ENCODE measurements at regions not wholly inside any gene's neighbourhood (a gene's known extent, or its start where the extent isn't known, plus 50 kb on each side); places are given as distances from the start of the nearest gene placed in this dataset.

DNA sequence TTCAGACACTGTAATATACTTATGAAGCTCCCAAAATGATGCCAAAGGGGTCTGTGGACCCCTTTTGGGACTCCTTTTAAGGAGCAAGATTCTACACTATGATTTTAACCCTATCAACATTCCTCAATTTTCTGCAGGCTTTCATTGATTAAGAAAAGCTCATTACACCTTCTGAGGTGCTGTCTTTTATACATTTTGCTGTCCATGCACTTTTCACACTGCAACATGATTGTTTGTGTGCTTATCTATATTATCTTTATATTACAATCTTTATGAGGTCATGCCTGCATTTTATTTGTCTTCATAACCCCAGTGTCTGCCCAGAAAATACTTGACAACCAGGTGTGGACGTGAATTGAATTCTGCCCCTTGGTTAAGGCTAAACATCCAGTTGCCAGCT, 482.6 kb upstream of the ZFHX3 start:
- Histone ChIP-seq H3K9me3 (no peaks in the 10 kb centered on the region), H3K4me1 (no peaks in the 10 kb centered on the region), H3K27ac (no peak overlapping the region), H3K27me3 (no peaks in the 10 kb centered on the region), H3K36me3 (no peaks in the 10 kb centered on the region), H3K4me3 (no peak overlapping the region)
- TF ChIP-seq EP300 (IDR thresholded peaks at IDR 0.05) (no peak), POLR2A (IDR thresholded peaks at IDR 0.05) (no peak), POLR2AphosphoS5 (IDR thresholded peaks at IDR 0.05) (no peak)
- TF ChIP-seq, protein P1, sequence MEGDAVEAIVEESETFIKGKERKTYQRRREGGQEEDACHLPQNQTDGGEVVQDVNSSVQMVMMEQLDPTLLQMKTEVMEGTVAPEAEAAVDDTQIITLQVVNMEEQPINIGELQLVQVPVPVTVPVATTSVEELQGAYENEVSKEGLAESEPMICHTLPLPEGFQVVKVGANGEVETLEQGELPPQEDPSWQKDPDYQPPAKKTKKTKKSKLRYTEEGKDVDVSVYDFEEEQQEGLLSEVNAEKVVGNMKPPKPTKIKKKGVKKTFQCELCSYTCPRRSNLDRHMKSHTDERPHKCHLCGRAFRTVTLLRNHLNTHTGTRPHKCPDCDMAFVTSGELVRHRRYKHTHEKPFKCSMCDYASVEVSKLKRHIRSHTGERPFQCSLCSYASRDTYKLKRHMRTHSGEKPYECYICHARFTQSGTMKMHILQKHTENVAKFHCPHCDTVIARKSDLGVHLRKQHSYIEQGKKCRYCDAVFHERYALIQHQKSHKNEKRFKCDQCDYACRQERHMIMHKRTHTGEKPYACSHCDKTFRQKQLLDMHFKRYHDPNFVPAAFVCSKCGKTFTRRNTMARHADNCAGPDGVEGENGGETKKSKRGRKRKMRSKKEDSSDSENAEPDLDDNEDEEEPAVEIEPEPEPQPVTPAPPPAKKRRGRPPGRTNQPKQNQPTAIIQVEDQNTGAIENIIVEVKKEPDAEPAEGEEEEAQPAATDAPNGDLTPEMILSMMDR (IDR thresholded peaks at IDR 0.05), result no peak
- DNase-seq (no peak), ATAC-seq (ENCODE audit: low FRiP score in 2 of 2) (no peak)
- 46 to 61% methylated on average over 1 of the region's 1 CpG for WGBS, 2 donors

DNA sequence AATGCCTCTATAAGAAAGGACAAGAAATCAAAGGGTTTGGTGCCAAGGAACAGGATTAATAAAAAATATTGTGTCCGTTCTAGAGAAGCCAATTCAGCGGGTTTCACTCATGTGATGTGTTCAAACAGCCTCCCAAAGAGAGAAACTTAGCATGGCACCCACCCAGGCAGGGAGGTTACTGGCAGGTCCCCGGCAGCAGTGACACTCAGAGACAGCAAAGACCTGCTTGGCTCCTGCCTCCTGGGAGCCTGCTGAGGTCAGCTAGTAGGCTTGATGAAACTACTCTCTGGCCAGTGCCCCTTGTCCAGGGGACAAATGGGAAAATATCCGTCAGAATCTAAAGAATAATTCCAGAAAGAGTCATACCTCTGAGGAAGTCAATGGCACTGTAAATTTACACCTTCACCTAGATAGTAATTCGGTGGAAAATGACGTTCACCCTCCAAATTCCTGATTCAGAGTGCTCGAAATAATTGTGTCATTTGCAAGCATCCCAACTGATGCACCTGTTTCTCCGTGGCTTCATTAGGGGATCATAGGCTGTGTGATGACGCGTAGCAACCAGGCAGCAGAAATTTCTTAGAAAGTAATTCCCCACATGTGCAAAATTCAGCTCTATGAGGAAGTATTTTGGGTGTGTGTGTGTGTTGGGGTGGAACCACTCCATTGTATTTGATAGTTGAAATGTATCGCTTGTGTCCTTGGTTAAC, 481.5 kb upstream of the ZFHX3 start:
- Histone ChIP-seq H3K27me3 (no peaks in the 10 kb centered on the region), H3K4me1 (no peaks in the 10 kb centered on the region), H3K36me3 (no peaks in the 10 kb centered on the region), H3K4me3 (no peak overlapping the region), H3K9me3 (no peaks in the 10 kb centered on the region), H3K27ac (no peak overlapping the region)
- TF ChIP-seq EP300 (IDR thresholded peaks at IDR 0.05) (no peak), POLR2AphosphoS5 (IDR thresholded peaks at IDR 0.05) (no peak), POLR2A (IDR thresholded peaks at IDR 0.05) (no peak)
- TF ChIP-seq, protein P1 (IDR thresholded peaks at IDR 0.05), result no peak
- ATAC-seq (ENCODE audit: low FRiP score in 2 of 2) (no peak), DNase-seq (no peak)
- whole genome bisulfite sequencing, 2 donors, result 90 to 91% methylated on average over 11 of the region's 11 CpGs

DNA sequence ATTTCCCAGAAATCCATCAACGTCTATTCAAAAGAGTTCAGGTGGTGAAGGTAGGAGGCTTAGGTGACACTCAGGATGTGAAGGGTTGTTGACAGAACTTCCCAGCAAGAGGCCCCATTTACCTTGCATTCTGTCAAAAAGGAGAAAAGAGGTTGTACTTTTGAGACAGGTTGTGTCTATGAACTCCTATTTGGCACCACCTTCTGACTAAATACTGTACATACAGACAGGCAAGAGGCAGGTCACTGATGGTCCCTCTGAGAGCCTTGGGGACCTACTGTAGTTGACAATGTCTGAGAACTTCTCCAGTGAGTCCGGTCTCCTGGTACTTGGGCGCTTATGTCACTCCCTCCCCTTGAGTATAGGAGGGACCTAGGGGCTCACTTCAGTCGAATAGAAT, 479.3 kb upstream of the ZFHX3 start:
- DNase-seq, result no peak
- H3K27ac ChIP-seq, result no peak overlapping the region
- no peaks in the 10 kb centered on the region for H3K27me3 ChIP-seq
- no peaks in the 10 kb centered on the region for H3K4me1 ChIP-seq
- TF ChIP-seq POLR2A (IDR thresholded peaks at IDR 0.05) (no peak), EP300 (IDR thresholded peaks at IDR 0.05) (no peak), POLR2AphosphoS5 (IDR thresholded peaks at IDR 0.05) (no peak)
- TF ChIP-seq, protein P1 (IDR thresholded peaks at IDR 0.05), result no peak
- ATAC-seq (ENCODE audit: low FRiP score in 2 of 2), result no peak
- 68 to 75% methylated on average over 4 of the region's 4 CpGs for WGBS, 2 donors
- H3K4me3 ChIP-seq, result no peak overlapping the region
- no peaks in the 10 kb centered on the region for H3K36me3 ChIP-seq
- no peaks in the 10 kb centered on the region for H3K9me3 ChIP-seq

- Histone ChIP-seq H3K4me1 (no peaks in the 10 kb centered on the region), H3K27ac (no peak overlapping the region), H3K4me3 (no peak overlapping the region), H3K36me3 (no peaks in the 10 kb centered on the region), H3K9me3 (no peaks in the 10 kb centered on the region), H3K27me3 (no peaks in the 10 kb centered on the region)
- no peak for DNase-seq
- no peak for TF ChIP-seq EP300 (IDR thresholded peaks at IDR 0.05)
- no peak for ATAC-seq (ENCODE audit: low FRiP score in 2 of 2)
- 70 to 73% methylated on average over 13 of the region's 13 CpGs for WGBS, 2 donors
Observed at GRCh38 chr16:73526011-73526804, 478.3 kb upstream of the ZFHX3 start.

GRCh38 chr16:73523209-73523608, 475.3 kb upstream of the ZFHX3 start:
- 80 to 86% methylated on average over 4 of the region's 4 CpGs for WGBS, 2 donors
- ATAC-seq (ENCODE audit: low FRiP score in 2 of 2), result no peak
- no peak for TF ChIP-seq POLR2A (IDR thresholded peaks at IDR 0.05)
- TF ChIP-seq, protein P1 (IDR thresholded peaks at IDR 0.05), result no peak
- H3K4me3 ChIP-seq, result no peak overlapping the region
- H3K9me3 ChIP-seq, result no peaks in the 10 kb centered on the region
- no peaks in the 10 kb centered on the region for H3K27me3 ChIP-seq
- H3K27ac ChIP-seq, result no peak overlapping the region
- DNase-seq, result no peak
- H3K36me3 ChIP-seq, result no peaks in the 10 kb centered on the region
- H3K4me1 ChIP-seq, result no peaks in the 10 kb centered on the region

All from upper lobe of left lung (tissue), 6 donors.